Activated CD8-positive, alpha-beta memory T cell treated with anti-CD3 and anti-CD28 coated beads, Interleukin-2, amount 50 U/mL, for 24 hours (primary cell): ENCODE measurements at regions not wholly inside any gene's neighbourhood (a gene's known extent, or its start where the extent isn't known, plus 50 kb on each side); places are given as distances from the start of the nearest gene placed in this dataset.

Experiments used
- DNase-seq: peaks from one replicate; pipeline ENCODE4 v3.0.0-alpha.2; 2020; ENCODE audit errors: extremely low read depth

GRCh38 chr14:22513066-22513812 is 75.8 kb downstream of the DAD1 start:
- no peak for DNase-seq

GRCh38 chr14:22512106-22512814 is 76.8 kb downstream of the DAD1 start:
- no peak for DNase-seq

GRCh38 chr14:22510527-22511110 is 78.4 kb downstream of the DAD1 start:
- no peak for DNase-seq

- DNase-seq = no peak
Observed at GRCh38 chr14:22509751-22510300, 79.2 kb downstream of the DAD1 start.

- DNase-seq = no peak
Observed at GRCh38 chr14:22509036-22509709, 79.9 kb downstream of the DAD1 start.

GRCh38 chr14:22508662-22509035 is 80.4 kb downstream of the DAD1 start:
- no peak for DNase-seq

GRCh38 chr14:22508150-22508457 is 80.9 kb downstream of the DAD1 start:
- DNase-seq = no peak

GRCh38 chr14:22506778-22507351 is 82.2 kb downstream of the DAD1 start:
- no peak for DNase-seq

- DNase-seq = no peak
Observed at GRCh38 chr14:22506378-22506710, 82.7 kb downstream of the DAD1 start.

- no peak for DNase-seq
Observed at GRCh38 chr14:22505697-22506377, 83.2 kb downstream of the DAD1 start.

GRCh38 chr14:22505309-22505696 is 83.7 kb downstream of the DAD1 start:
- DNase-seq = no peak

- no peak for DNase-seq
Observed at GRCh38 chr14:22502551-22502950, 86.5 kb downstream of the DAD1 start.

- DNase-seq = no peak
Observed at GRCh38 chr14:22502007-22502406, 87.0 kb downstream of the DAD1 start.

- DNase-seq = no peak
Observed at GRCh38 chr14:22500954-22501726, 87.9 kb downstream of the DAD1 start.

- DNase-seq = no peak
Observed at GRCh38 chr14:22500525-22500924, 88.5 kb downstream of the DAD1 start.

- DNase-seq = no peak
Observed at GRCh38 chr14:22497671-22498093, 91.3 kb downstream of the DAD1 start.

GRCh38 chr14:22497144-22497423 is 91.9 kb downstream of the DAD1 start:
- DNase-seq = no peak

GRCh38 chr14:22494486-22495135 is 94.4 kb downstream of the DAD1 start:
- DNase-seq = no peak

- no peak for DNase-seq
Observed at GRCh38 chr14:22493753-22494152, 95.3 kb downstream of the DAD1 start.
